GM23338 (cell line): ENCODE measurements at regions not wholly inside any gene's neighbourhood (a gene's known extent, or its start where the extent isn't known, plus 50 kb on each side); places are given as distances from the start of the nearest gene placed in this dataset.

Source experiments
- ATAC-seq: fragments of 200-7000 bp; cut with Tn5 transposase; 3 replicates; pipeline ENCODE4 v1.9.1; 2020
- DNase-seq: peaks from one replicate; pipeline ENCODE4 v3.0.0-alpha.2; 2015; ENCODE audit warnings: low spot score
- H2AFZ ChIP-seq: fragments of 200-600 bp; sonication (generic); 2 replicates; pipeline ENCODE4 v1.8.0; 2016; ENCODE audit warnings: antibody characterized with exemption, mild to moderate bottlenecking, moderate library complexity
- H3F3A ChIP-seq: fragments of 200-600 bp; sonication (generic); replicated peaks from 2 replicates; pipeline ENCODE4 v1.8.0; 2017; ENCODE audit warnings: antibody characterized with exemption, mixed run types, low read depth
- H3K27ac ChIP-seq: fragments of 200-600 bp; sonication (generic); 2 replicates; pipeline ENCODE4 v1.6.1; 2016; ENCODE audit warnings: low read depth
- H3K27me3 ChIP-seq: fragments of 200-600 bp; sonication (generic); 2 replicates; pipeline ENCODE4 v1.8.0; 2016; ENCODE audit warnings: mild to moderate bottlenecking, mixed run types, moderate library complexity; ENCODE audit not compliant: insufficient read depth
- H3K36me3 ChIP-seq: fragments of 200-600 bp; sonication (generic); 2 replicates; pipeline ENCODE4 v1.8.0; 2016; ENCODE audit warnings: mild to moderate bottlenecking; ENCODE audit not compliant: insufficient read depth
- H3K4me1 ChIP-seq: fragments of 200-600 bp; sonication (generic); 2 replicates; pipeline ENCODE4 v1.8.0; 2016; ENCODE audit warnings: mild to moderate bottlenecking, moderate library complexity; ENCODE audit not compliant: insufficient read depth
- H3K4me2 ChIP-seq: fragments of 200-600 bp; sonication (generic); 2 replicates; pipeline ENCODE4 v1.7.1; 2017; ENCODE audit warnings: mixed run types
- H3K4me3 ChIP-seq: fragments of 200-600 bp; sonication (generic); 2 replicates; pipeline ENCODE4 v1.6.1; 2016; ENCODE audit warnings: mixed run types
- H3K79me2 ChIP-seq: fragments of 200-600 bp; sonication (generic); replicated peaks from 2 replicates; pipeline ENCODE4 v1.8.0; 2017; ENCODE audit warnings: mild to moderate bottlenecking; ENCODE audit not compliant: insufficient read depth
- H3K9me2 ChIP-seq: fragments of 200-600 bp; sonication (generic); 2 replicates; pipeline ENCODE4 v1.8.0; 2017; ENCODE audit not compliant: insufficient read depth
- H4K20me1 ChIP-seq: fragments of 200-600 bp; sonication (generic); replicated peaks from 2 replicates; pipeline ENCODE4 v1.8.0; 2017; ENCODE audit warnings: mild to moderate bottlenecking; ENCODE audit not compliant: insufficient read depth
- H3K27ac Mint-ChIP-seq: 2 replicates; pipeline ENCODE4 v1.8.0; 2020; ENCODE audit warnings: inconsistent platforms, mild to moderate bottlenecking, moderate library complexity, mixed read lengths
- H3K27me3 Mint-ChIP-seq: 3 replicates; pipeline ENCODE4 v1.8.0; 2022; ENCODE audit warnings: low read depth, mild to moderate bottlenecking, moderate library complexity, mixed read lengths, inconsistent platforms; ENCODE audit not compliant: insufficient read depth, poor library complexity
- H3K36me3 Mint-ChIP-seq: 3 replicates; pipeline ENCODE4 v1.8.0; 2021; ENCODE audit warnings: low read depth, mild to moderate bottlenecking, inconsistent platforms, moderate library complexity, mixed read lengths
- H3K4me1 Mint-ChIP-seq: 3 replicates; pipeline ENCODE4 v1.8.0; 2020; ENCODE audit warnings: mild to moderate bottlenecking, inconsistent platforms, mixed read lengths
- H3K4me3 Mint-ChIP-seq: 3 replicates; pipeline ENCODE4 v1.8.0; 2021; ENCODE audit warnings: moderate library complexity, mild to moderate bottlenecking, inconsistent platforms, mixed read lengths
- H3K9me3 Mint-ChIP-seq: 3 replicates; pipeline ENCODE4 v1.8.0; 2020; ENCODE audit warnings: moderate library complexity, mild to moderate bottlenecking, inconsistent platforms, mixed read lengths
- CREB1 ChIP-seq: fragments of 250-450 bp; sonication (Bioruptor Pico); IDR thresholded peaks from 2 replicates; pipeline ENCODE4 v1.5.0; 2020; ENCODE audit warnings: low read depth, mild to moderate bottlenecking, moderate library complexity
- EZH2phosphoT487 ChIP-seq: fragments of 200-600 bp; sonication (generic); IDR thresholded peaks from one replicate; pipeline ENCODE4 v1.8.1; 2018; ENCODE audit warnings: antibody characterized with exemption; ENCODE audit not compliant: unreplicated experiment
- JUNB ChIP-seq: IDR thresholded peaks from one replicate; pipeline ENCODE4 v1.6.1; 2016; ENCODE audit warnings: antibody characterized with exemption; ENCODE audit not compliant: unreplicated experiment
- NANOG ChIP-seq: IDR thresholded peaks from 2 replicates; pipeline ENCODE4 v1.6.1; 2016; ENCODE audit warnings: antibody characterized with exemption, borderline replicate concordance
- POLR2AphosphoS5 ChIP-seq: IDR thresholded peaks from 2 replicates; pipeline ENCODE4 v1.6.1; 2016; ENCODE audit warnings: antibody characterized with exemption, low read depth
- STAT1 ChIP-seq: IDR thresholded peaks from one replicate; pipeline ENCODE4 v1.6.1; 2016; ENCODE audit warnings: antibody characterized with exemption; ENCODE audit not compliant: unreplicated experiment
- ZNF114 ChIP-seq: fragments of 250-450 bp; sonication (Bioruptor Pico); IDR thresholded peaks from 2 replicates; pipeline ENCODE4 v1.5.0; 2020; ENCODE audit warnings: mild to moderate bottlenecking, moderate library complexity
- ZNF331 ChIP-seq: fragments of 250-450 bp; sonication (Bioruptor Pico); IDR thresholded peaks from 2 replicates; pipeline ENCODE4 v1.5.0; 2020; ENCODE audit warnings: low read depth, mild to moderate bottlenecking, moderate library complexity
- TF ChIP-seq, protein P1 (sequence below): IDR thresholded peaks from one replicate; pipeline ENCODE4 v1.6.1; 2018; ENCODE audit warnings: antibody characterized with exemption; ENCODE audit not compliant: unreplicated experiment
- TF ChIP-seq, protein P2 (sequence below): IDR thresholded peaks from 2 replicates; pipeline ENCODE4 v1.6.1; 2016; ENCODE audit warnings: antibody characterized with exemption
- TF ChIP-seq, protein P3 (sequence below), 2 experiments: fragments of 200-600 bp in 1 of 2; sonication (generic) in 1 of 2; conservative IDR thresholded peaks; 2 replicates each; pipeline versions ENCODE4 v1.5.1 to v1.6.1; 2016 to 2017; ENCODE audit warnings: antibody characterized with exemption in 2 of 2, low read depth in 2 of 2, mild to moderate bottlenecking in 2 of 2, moderate library complexity in 1 of 2
- TF ChIP-seq, protein P4 (sequence below): fragments of 250-450 bp; sonication (Bioruptor Pico); IDR thresholded peaks from 2 replicates; pipeline ENCODE4 v1.5.0; 2020; ENCODE audit warnings: mild to moderate bottlenecking, moderate library complexity

DNA sequence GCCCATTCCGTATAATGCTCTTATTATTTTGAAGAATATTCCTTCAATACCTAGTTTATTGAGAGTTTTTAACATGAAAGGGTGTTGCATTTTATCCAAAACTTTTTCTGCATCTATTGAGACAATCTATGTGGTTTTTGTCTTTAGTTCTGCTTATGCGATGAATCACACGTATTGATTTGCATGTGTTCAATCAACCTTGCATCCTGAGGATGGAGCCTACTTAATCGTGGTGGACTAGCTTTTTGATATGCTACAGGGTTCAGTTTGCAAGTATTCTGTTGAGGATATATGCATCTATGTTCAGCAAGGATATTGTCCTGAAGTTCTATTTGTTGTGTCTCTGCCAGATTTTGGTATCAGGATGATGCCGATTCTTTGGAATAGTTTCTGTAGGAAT is 1070.3 kb upstream of the CDH18 start (continued):
- TF ChIP-seq, protein P1, sequence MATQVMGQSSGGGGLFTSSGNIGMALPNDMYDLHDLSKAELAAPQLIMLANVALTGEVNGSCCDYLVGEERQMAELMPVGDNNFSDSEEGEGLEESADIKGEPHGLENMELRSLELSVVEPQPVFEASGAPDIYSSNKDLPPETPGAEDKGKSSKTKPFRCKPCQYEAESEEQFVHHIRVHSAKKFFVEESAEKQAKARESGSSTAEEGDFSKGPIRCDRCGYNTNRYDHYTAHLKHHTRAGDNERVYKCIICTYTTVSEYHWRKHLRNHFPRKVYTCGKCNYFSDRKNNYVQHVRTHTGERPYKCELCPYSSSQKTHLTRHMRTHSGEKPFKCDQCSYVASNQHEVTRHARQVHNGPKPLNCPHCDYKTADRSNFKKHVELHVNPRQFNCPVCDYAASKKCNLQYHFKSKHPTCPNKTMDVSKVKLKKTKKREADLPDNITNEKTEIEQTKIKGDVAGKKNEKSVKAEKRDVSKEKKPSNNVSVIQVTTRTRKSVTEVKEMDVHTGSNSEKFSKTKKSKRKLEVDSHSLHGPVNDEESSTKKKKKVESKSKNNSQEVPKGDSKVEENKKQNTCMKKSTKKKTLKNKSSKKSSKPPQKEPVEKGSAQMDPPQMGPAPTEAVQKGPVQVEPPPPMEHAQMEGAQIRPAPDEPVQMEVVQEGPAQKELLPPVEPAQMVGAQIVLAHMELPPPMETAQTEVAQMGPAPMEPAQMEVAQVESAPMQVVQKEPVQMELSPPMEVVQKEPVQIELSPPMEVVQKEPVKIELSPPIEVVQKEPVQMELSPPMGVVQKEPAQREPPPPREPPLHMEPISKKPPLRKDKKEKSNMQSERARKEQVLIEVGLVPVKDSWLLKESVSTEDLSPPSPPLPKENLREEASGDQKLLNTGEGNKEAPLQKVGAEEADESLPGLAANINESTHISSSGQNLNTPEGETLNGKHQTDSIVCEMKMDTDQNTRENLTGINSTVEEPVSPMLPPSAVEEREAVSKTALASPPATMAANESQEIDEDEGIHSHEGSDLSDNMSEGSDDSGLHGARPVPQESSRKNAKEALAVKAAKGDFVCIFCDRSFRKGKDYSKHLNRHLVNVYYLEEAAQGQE = no peak
- TF ChIP-seq, protein P2, sequence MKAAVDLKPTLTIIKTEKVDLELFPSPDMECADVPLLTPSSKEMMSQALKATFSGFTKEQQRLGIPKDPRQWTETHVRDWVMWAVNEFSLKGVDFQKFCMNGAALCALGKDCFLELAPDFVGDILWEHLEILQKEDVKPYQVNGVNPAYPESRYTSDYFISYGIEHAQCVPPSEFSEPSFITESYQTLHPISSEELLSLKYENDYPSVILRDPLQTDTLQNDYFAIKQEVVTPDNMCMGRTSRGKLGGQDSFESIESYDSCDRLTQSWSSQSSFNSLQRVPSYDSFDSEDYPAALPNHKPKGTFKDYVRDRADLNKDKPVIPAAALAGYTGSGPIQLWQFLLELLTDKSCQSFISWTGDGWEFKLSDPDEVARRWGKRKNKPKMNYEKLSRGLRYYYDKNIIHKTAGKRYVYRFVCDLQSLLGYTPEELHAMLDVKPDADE = no peak
- TF ChIP-seq JUNB (no peak), POLR2AphosphoS5 (no peak), CREB1 (CRISPR knock-in tag) (no peak), STAT1 (no peak), ZNF331 (CRISPR knock-in tag) (no peak), EZH2phosphoT487 (no peak)
- TF ChIP-seq, protein P3, sequence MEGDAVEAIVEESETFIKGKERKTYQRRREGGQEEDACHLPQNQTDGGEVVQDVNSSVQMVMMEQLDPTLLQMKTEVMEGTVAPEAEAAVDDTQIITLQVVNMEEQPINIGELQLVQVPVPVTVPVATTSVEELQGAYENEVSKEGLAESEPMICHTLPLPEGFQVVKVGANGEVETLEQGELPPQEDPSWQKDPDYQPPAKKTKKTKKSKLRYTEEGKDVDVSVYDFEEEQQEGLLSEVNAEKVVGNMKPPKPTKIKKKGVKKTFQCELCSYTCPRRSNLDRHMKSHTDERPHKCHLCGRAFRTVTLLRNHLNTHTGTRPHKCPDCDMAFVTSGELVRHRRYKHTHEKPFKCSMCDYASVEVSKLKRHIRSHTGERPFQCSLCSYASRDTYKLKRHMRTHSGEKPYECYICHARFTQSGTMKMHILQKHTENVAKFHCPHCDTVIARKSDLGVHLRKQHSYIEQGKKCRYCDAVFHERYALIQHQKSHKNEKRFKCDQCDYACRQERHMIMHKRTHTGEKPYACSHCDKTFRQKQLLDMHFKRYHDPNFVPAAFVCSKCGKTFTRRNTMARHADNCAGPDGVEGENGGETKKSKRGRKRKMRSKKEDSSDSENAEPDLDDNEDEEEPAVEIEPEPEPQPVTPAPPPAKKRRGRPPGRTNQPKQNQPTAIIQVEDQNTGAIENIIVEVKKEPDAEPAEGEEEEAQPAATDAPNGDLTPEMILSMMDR (conservative IDR thresholded peaks at IDR 0.05; ENCODE audit: low read depth in 2 of 2) = no peak

DNA sequence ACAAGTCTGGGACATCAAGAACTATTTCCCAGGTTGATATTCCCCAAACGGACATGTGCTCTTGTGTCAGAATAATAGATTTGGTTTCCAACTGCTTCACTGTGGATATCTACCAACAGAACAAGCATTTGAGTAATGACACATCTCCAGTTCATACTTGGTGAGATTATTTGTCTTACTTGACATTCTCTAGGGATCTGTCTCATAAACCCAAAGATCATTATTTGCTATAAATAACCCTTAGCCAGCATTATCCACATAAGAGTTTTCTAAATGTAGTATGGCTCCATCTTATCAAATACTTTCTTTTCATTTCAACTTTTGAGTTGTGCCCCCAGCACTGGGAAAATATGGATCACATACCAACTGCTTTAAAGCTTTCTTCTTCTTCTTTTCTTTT is 1063.9 kb upstream of the CDH18 start:
- H3K9me3 Mint-ChIP-seq = peaks cover 5% of the 10 kb centered on the region; the same call in 1 of the 3 replicates
- Histone ChIP-seq H2AFZ (no peak overlapping the region), H3K27me3 (no peaks in the 10 kb centered on the region), H3K79me2 (no peaks in the 10 kb centered on the region), H3K36me3 (no peaks in the 10 kb centered on the region), H3K4me3 (no peak overlapping the region), H3F3A (no peaks in the 10 kb centered on the region), H3K27ac (no peak overlapping the region), H4K20me1 (no peaks in the 10 kb centered on the region), H3K4me1 (0 out of 2 replicates have a peak, but pooled peaks cover 4% of the 10 kb centered on the region), H3K9me2 (no peaks in the 10 kb centered on the region), H3K4me2 (no peak overlapping the region)
- no peak for ATAC-seq
- no peak for DNase-seq
- no peak overlapping the region for H3K4me3 Mint-ChIP-seq
- no peaks in the 10 kb centered on the region; the same call in 2 of the 3 replicates for H3K4me1 Mint-ChIP-seq
- no peaks in the 10 kb centered on the region for H3K36me3 Mint-ChIP-seq
- H3K27me3 Mint-ChIP-seq = no peaks in the 10 kb centered on the region
- no peak overlapping the region for H3K27ac Mint-ChIP-seq
- no peak for TF ChIP-seq ZNF114 (CRISPR knock-in tag)
- no peak for TF ChIP-seq POLR2AphosphoS5
- TF ChIP-seq, protein P4, sequence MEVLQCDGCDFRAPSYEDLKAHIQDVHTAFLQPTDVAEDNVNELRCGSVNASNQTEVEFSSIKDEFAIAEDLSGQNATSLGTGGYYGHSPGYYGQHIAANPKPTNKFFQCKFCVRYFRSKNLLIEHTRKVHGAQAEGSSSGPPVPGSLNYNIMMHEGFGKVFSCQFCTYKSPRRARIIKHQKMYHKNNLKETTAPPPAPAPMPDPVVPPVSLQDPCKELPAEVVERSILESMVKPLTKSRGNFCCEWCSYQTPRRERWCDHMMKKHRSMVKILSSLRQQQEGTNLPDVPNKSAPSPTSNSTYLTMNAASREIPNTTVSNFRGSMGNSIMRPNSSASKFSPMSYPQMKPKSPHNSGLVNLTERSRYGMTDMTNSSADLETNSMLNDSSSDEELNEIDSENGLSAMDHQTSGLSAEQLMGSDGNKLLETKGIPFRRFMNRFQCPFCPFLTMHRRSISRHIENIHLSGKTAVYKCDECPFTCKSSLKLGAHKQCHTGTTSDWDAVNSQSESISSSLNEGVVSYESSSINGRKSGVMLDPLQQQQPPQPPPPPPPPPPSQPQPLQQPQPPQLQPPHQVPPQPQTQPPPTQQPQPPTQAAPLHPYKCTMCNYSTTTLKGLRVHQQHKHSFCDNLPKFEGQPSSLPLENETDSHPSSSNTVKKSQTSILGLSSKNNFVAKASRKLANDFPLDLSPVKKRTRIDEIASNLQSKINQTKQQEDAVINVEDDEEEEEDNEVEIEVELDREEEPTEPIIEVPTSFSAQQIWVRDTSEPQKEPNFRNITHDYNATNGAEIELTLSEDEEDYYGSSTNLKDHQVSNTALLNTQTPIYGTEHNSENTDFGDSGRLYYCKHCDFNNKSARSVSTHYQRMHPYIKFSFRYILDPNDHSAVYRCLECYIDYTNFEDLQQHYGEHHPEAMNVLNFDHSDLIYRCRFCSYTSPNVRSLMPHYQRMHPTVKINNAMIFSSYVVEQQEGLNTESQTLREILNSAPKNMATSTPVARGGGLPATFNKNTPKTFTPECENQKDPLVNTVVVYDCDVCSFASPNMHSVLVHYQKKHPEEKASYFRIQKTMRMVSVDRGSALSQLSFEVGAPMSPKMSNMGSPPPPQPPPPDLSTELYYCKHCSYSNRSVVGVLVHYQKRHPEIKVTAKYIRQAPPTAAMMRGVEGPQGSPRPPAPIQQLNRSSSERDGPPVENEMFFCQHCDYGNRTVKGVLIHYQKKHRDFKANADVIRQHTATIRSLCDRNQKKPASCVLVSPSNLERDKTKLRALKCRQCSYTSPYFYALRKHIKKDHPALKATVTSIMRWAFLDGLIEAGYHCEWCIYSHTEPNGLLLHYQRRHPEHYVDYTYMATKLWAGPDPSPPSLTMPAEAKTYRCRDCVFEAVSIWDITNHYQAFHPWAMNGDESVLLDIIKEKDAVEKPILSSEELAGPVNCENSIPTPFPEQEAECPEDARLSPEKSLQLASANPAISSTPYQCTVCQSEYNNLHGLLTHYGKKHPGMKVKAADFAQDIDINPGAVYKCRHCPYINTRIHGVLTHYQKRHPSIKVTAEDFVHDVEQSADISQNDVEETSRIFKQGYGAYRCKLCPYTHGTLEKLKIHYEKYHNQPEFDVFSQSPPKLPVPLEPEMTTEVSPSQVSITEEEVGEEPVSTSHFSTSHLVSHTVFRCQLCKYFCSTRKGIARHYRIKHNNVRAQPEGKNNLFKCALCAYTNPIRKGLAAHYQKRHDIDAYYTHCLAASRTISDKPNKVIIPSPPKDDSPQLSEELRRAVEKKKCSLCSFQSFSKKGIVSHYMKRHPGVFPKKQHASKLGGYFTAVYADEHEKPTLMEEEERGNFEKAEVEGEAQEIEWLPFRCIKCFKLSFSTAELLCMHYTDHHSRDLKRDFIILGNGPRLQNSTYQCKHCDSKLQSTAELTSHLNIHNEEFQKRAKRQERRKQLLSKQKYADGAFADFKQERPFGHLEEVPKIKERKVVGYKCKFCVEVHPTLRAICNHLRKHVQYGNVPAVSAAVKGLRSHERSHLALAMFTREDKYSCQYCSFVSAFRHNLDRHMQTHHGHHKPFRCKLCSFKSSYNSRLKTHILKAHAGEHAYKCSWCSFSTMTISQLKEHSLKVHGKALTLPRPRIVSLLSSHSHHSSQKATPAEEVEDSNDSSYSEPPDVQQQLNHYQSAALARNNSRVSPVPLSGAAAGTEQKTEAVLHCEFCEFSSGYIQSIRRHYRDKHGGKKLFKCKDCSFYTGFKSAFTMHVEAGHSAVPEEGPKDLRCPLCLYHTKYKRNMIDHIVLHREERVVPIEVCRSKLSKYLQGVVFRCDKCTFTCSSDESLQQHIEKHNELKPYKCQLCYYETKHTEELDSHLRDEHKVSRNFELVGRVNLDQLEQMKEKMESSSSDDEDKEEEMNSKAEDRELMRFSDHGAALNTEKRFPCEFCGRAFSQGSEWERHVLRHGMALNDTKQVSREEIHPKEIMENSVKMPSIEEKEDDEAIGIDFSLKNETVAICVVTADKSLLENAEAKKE (CRISPR knock-in tag) = no peak
- no peak for TF ChIP-seq EZH2phosphoT487
- no peak for TF ChIP-seq NANOG
- no peak for TF ChIP-seq ZNF331 (CRISPR knock-in tag)
- TF ChIP-seq, protein P2 = no peak
